AG04450 (cell line): ENCODE measurements at regions not wholly inside any gene's neighbourhood (a gene's known extent, or its start where the extent isn't known, plus 50 kb on each side); places are given as distances from the start of the nearest gene placed in this dataset.
"Not testable (repeated sequence)": the region's sequence is repeated elsewhere in the genome, so short reads cannot be mapped to it uniquely, and the experiment has no call there.

Source experiments
- CTCF ChIA-PET: fragments of 300-600, 350-600 bp; formaldehyde crosslinking; extraction: SDS; loops from one replicate; lab custom pipeline; 2022; ENCODE audit warnings: antibody characterized with exemption, inconsistent platforms; lab: Charles Lee
- POLR2A ChIA-PET: fragments of 350-600 bp; formaldehyde crosslinking; extraction: SDS; loops from one replicate; lab custom pipeline; 2021; ENCODE audit warnings: antibody characterized with exemption, inconsistent platforms; lab: Yijun Ruan, JAX
- DNase-seq: peaks from one replicate; pipeline ENCODE4 v3.0.0-alpha.2; 2011; ENCODE audit warnings: low read depth, low spot score
- H3K27ac ChIP-seq: one replicate; pipeline ENCODE4 v1.5.1; 2012; ENCODE audit warnings: low read depth, low read length, control low read depth
- H3K27me3 ChIP-seq: one replicate; pipeline ENCODE4 v1.6.0; 2012; ENCODE audit warnings: low read length; ENCODE audit not compliant: control insufficient read depth, insufficient read depth
- H3K4me3 ChIP-seq: 2 replicates; pipeline ENCODE4 v1.5.1; 2011; ENCODE audit warnings: mild to moderate bottlenecking, low read depth, low read length, control low read depth
- H3K9me3 ChIP-seq: 2 replicates; pipeline ENCODE4 v1.5.1; 2012; ENCODE audit warnings: low read length; ENCODE audit not compliant: control insufficient read depth, insufficient read depth
- CTCF ChIP-seq: IDR thresholded peaks from 2 replicates; pipeline ENCODE4 v1.5.1; 2011; ENCODE audit warnings: low read depth, low read length, control low read depth, inconsistent platforms

- Histone ChIP-seq H3K27ac (no peak overlapping the region), H3K9me3 (no peaks in the 10 kb centered on the region), H3K4me3 (no peak overlapping the region), H3K27me3 (no peaks in the 10 kb centered on the region)
- TF ChIP-seq CTCF, result no peak
- ChIA-PET POLR2A (no interaction called here), CTCF (interaction anchor here (0.6 to 1.6 kb wide), 25 partner anchors 9 to 724 kb away, joined by 3 to 23 read pairs (median 3); no protein-coding TSS in a partner anchor)
- DNase-seq, result no peak
Observed at GRCh38 chr5:91929522-91929817, 546.4 kb upstream of the ARRDC3 start.

GRCh38 chr5:91928754-91929521 is 545.8 kb upstream of the ARRDC3 start:
- peak; percentile 59 for TF ChIP-seq CTCF
- Histone ChIP-seq H3K9me3 (no peaks in the 10 kb centered on the region), H3K4me3 (no peak overlapping the region), H3K27ac (no peak overlapping the region), H3K27me3 (no peaks in the 10 kb centered on the region)
- no peak for DNase-seq
- ChIA-PET POLR2A (no interaction called here), CTCF (interaction anchor here (0.6 to 1.6 kb wide), 20 partner anchors 8 to 725 kb away, joined by 3 to 23 read pairs (median 4); no protein-coding TSS in a partner anchor)

- DNase-seq, result no peak
- Histone ChIP-seq H3K4me3 (no peak overlapping the region), H3K27me3 (no peaks in the 10 kb centered on the region), H3K27ac (no peak overlapping the region), H3K9me3 (no peaks in the 10 kb centered on the region)
- no peak for TF ChIP-seq CTCF
- CTCF ChIA-PET, result interaction anchor here (0.9 kb wide), 1 partner anchor 9 kb away, joined by 3 read pairs; no protein-coding TSS in a partner anchor
- POLR2A ChIA-PET, result no interaction called here
Observed at GRCh38 chr5:91927439-91927838, 544.3 kb upstream of the ARRDC3 start.

- CTCF ChIA-PET, result no interaction called here
- Histone ChIP-seq H3K27me3 (no peaks in the 10 kb centered on the region), H3K4me3 (no peak overlapping the region), H3K9me3 (no peaks in the 10 kb centered on the region), H3K27ac (no peak overlapping the region)
- no peak for DNase-seq
- TF ChIP-seq CTCF, result no peak
- POLR2A ChIA-PET, result no interaction called here
Observed at GRCh38 chr5:91925249-91925648, 542.1 kb upstream of the ARRDC3 start.

GRCh38 chr5:91917037-91917814 is 534.1 kb upstream of the ARRDC3 start:
- POLR2A ChIA-PET, H3K27ac ChIP-seq, H3K27me3 ChIP-seq, CTCF ChIA-PET, DNase-seq, H3K9me3 ChIP-seq, H3K4me3 ChIP-seq: not testable (repeated sequence)
